ENCODE measurements at regions not wholly inside any gene's neighbourhood (a gene's known extent, or its start where the extent isn't known, plus 50 kb on each side); places are given as distances from the start of the nearest gene placed in this dataset.

DNA sequence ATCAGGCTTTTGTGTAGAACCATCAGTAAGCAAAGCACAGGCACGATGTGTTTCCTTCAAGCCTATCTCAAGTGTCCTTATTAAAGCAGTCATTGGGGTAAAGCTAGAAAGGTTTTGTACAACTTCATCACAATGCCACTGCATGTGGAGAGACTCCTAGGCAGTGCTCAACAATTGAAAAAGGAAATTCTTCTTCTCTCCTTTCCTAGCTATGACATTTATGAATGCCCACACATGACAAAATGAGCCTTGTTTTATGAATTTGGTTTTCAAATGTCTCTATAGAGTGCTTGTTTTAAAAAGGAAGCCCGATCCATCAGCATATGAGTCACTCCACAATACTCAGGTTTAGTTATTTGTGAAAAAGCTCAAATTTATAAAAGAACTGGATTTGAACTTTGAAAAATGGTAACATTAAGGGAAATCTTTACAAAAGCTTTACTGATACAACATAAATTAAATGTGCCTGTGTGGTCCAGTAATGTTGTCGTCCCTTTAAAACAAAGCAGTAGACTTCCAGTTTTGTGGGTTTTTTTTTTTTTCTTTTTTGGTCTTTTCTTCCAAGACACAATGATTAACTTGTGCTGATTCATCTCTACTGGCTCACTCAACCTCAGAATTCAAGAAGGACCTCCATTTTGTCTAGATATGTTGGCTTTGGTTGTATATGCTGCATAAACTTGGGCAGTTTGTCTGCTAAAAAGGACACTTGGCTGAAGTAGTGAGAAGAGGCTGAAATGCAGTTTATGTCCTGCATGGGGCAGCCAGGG, 273.8 kb downstream of the GASK1B start:
- ATAC-seq: no peak
- Mint-ChIP-seq H3K9me3 (peaks cover 0 to 4% (median 0%) of the 10 kb centered on the region in 9 donors), H3K4me3 (no peak overlapping the region), H3K36me3 (no peaks in the 10 kb centered on the region), H3K27me3 (no peaks in the 10 kb centered on the region), H3K27ac (no peak overlapping the region), H3K4me1 (no peaks in the 10 kb centered on the region)
- DNase-seq: no peak
- POLR2A ChIA-PET: no interaction called here

DNA sequence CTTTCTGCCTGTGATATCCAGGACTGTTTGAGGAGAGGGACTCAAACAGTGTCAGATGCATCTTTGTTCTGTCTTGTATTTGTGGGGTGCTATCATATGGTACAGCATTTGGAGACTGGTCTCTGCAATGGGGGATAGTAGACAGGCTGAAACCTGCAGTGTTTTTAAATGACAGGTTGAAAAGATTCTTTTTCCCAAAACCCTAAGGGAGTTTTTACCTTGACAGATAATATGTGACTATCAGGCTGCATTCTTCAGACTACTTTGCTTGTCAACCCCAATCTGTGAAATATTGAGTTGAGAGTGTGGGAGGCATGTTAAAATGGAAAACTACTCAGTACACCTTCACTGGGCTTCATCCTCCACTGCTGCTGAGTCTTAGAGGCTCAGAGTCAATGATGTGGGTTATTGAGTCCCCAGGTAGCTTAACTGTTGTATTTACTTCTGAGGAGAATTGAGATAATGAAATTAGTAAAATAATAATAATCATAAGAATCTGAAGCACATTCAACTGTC, 274.9 kb downstream of the GASK1B start:
- peaks cover 0 to 4% (median 0%) of the 10 kb centered on the region in 9 donors for H3K9me3 Mint-ChIP-seq
- POLR2A ChIA-PET: no interaction called here

DNA sequence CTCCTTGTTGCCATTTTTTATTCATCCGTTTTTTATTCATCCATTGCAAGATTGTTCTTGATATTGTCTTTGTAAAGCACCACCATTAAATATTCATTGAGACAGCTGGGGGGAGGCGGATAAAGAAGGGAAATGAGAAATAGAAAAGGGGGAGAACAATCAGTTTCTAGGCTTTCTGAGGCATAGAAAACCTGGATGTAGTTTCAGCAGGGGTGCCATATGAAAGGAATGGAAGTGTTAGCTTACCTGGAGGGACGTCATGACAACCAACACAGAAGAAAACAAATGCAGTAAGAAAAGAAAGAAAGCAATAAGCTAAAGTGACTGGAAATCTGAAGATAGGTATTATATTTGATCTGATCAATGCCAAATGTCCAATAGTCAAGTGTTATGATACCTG, 276.1 kb downstream of the GASK1B start:
- H3K4me3 Mint-ChIP-seq: no peak overlapping the region
- POLR2A ChIA-PET: no interaction called here
- no peaks in the 10 kb centered on the region for H3K27me3 Mint-ChIP-seq
- no peaks in the 10 kb centered on the region for H3K36me3 Mint-ChIP-seq
- H3K4me1 Mint-ChIP-seq: no peaks in the 10 kb centered on the region
- no peak overlapping the region for H3K27ac Mint-ChIP-seq
- no peak for DNase-seq
- ATAC-seq: no peak
- peaks cover 0 to 4% (median 0%) of the 10 kb centered on the region in 9 donors for H3K9me3 Mint-ChIP-seq

More for the DNA sequence above, 274.9 kb downstream of the GASK1B start:
- ATAC-seq (no peak), DNase-seq (no peak)
- no peaks in the 10 kb centered on the region for H3K27me3 Mint-ChIP-seq
- no peaks in the 10 kb centered on the region for H3K4me1 Mint-ChIP-seq
- H3K4me3 Mint-ChIP-seq: no peak overlapping the region
- no peak overlapping the region for H3K27ac Mint-ChIP-seq
- H3K36me3 Mint-ChIP-seq: no peaks in the 10 kb centered on the region

DNA sequence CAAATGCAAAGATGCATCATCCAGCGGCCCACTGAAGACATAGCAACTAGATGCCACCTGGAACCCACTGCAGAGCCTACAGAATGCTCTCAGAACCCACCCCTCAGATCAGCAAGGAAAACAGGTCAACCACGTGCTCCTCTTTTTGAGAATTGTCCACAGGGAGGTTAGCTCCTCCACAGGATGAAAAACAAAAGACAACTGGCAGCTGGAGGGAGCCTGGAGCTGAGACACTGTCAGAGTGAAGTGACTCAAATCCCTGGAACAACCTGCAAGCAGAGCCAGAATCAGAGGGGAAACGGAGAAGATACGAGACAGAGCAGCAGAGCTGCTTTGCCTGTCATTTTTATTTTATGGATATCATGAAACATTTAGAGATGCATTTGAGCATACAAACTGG, 277.6 kb downstream of the GASK1B start:
- H3K4me1 Mint-ChIP-seq: no peaks in the 10 kb centered on the region
- DNase-seq (no peak), ATAC-seq (no peak)
- H3K27ac Mint-ChIP-seq: no peak overlapping the region
- H3K27me3 Mint-ChIP-seq: no peaks in the 10 kb centered on the region
- no peaks in the 10 kb centered on the region for H3K36me3 Mint-ChIP-seq
- H3K4me3 Mint-ChIP-seq: no peak overlapping the region
- H3K9me3 Mint-ChIP-seq: peaks cover 0 to 3% (median 0%) of the 10 kb centered on the region in 9 donors
- POLR2A ChIA-PET: no interaction called here

DNA sequence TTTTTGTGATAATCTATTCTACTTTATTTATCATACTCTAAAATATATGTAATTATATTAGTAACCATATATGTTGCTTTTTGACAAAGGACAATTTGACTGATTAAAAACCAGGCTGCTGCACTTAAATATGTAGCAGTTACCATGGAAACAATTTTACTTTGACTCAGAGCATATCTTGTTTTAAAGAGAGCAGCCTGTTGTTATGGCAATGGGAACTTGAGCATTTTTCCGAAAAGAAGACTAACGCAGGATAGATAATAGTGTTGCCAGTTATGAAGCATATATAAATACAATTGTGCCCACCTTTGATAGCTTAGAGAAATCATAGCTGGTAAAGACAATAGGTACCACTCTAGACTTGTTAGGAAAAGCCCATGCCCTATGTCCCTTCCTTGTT, 283.0 kb downstream of the GASK1B start:
- Mint-ChIP-seq H3K36me3 (no peaks in the 10 kb centered on the region), H3K27ac (no peak overlapping the region), H3K9me3 (peaks cover 0 to 3% (median 0%) of the 10 kb centered on the region in 9 donors), H3K27me3 (no peaks in the 10 kb centered on the region), H3K4me1 (no peaks in the 10 kb centered on the region), H3K4me3 (no peak overlapping the region)
- DNase-seq (no peak), ATAC-seq (no peak)
- POLR2A ChIA-PET: no interaction called here

DNA sequence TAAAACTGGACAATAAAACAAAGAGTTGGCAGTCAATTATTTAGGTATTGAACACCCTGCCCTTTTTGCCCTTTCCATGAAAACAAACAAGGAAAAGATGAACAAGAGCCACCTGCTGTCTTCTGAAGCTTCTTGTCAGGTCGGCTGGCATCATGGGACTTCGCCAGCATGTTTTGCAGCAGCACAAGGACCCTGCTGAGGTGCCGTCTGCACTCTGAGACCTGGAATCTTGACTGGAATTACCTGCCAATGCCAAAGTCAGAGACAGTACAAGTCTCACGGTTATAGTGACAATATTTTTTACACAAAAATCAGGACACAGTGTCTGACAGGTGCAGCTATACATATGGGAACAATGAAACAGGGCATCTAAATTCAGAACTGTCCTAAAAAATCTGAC, 284.5 kb downstream of the GASK1B start:
- Mint-ChIP-seq H3K36me3 (no peaks in the 10 kb centered on the region), H3K4me3 (no peak overlapping the region), H3K4me1 (no peaks in the 10 kb centered on the region), H3K27ac (no peak overlapping the region), H3K27me3 (no peaks in the 10 kb centered on the region), H3K9me3 (peaks cover 0 to 3% (median 0%) of the 10 kb centered on the region in 9 donors)
- ATAC-seq (no peak), DNase-seq (no peak)
- POLR2A ChIA-PET: no interaction called here

DNA sequence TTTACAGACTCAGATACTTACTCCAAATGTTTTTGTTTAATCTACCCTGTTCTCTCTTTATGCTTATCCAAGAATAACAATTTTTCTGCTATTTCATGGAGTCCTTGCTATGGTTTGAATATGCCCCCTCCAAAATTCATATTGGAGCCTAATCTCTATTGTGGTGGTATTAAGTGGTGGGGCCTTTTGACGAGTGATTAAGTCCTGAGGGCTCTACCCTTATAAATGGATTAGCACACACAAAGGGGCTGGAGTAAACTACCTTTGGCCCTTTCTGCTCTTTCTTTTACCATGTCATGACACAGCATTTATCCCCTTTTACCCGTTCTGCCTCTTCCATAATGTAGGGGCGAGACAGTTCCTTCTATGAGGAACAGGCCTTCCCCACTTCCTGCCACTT, 285.5 kb downstream of the GASK1B start:
- peaks cover 0 to 8% (median 0%) of the 10 kb centered on the region in 9 donors for H3K9me3 Mint-ChIP-seq
- no peak for DNase-seq
- no peaks in the 10 kb centered on the region for H3K4me1 Mint-ChIP-seq
- no peaks in the 10 kb centered on the region for H3K27me3 Mint-ChIP-seq
- POLR2A ChIA-PET: no interaction called here
- ATAC-seq: no peak
- H3K4me3 Mint-ChIP-seq: no peak overlapping the region
- no peaks in the 10 kb centered on the region for H3K36me3 Mint-ChIP-seq
- H3K27ac Mint-ChIP-seq: no peak overlapping the region

DNA sequence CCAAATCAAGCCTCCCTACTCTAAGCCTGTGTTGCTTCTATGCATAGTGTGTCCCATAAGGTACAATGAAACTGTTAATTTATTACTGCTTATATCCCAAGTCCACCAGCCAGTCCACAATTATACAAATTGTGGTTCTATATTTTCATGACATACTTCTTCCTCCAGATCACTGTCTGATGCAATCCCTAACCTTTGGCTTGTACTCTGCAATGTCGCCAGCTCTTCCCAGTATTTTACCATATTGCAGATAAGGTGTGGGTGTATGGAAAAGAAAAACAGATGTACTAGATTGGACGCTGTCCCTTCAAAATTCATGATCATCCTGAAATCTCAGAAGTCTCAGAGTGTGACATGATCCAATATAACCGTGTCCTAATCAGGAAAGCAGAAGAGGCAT, 286.2 kb downstream of the GASK1B start:
- H3K36me3 Mint-ChIP-seq: no peaks in the 10 kb centered on the region
- no peaks in the 10 kb centered on the region for H3K27me3 Mint-ChIP-seq
- H3K4me3 Mint-ChIP-seq: no peak overlapping the region
- H3K4me1 Mint-ChIP-seq: no peaks in the 10 kb centered on the region
- DNase-seq (no peak), ATAC-seq (no peak)
- H3K9me3 Mint-ChIP-seq: peaks cover 0 to 11% (median 0%) of the 10 kb centered on the region in 9 donors
- POLR2A ChIA-PET: no interaction called here
- H3K27ac Mint-ChIP-seq: no peak overlapping the region

DNA sequence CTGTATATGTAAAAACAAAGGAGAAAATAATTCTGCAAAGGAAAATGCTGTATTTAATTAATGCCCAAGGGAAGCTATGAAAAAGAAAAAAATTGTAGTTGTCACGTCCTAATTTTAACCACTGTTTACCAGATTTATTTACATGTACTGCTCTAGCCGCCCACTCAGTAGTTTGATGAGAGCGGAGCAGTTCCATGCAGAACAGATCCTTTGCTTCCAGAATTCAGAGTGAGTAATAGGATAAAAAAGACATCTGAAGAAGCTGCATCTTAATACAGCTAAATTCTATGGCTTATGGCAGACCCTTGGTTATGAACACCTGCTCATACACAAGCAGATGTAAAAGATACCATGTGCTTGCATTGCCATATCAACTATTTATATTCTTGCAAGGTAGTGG, 287.0 kb downstream of the GASK1B start:
- POLR2A ChIA-PET: no interaction called here
- Mint-ChIP-seq H3K4me1 (no peaks in the 10 kb centered on the region), H3K27ac (no peak overlapping the region), H3K9me3 (peaks cover 0 to 18% (median 0%) of the 10 kb centered on the region in 9 donors), H3K4me3 (no peak overlapping the region), H3K36me3 (no peaks in the 10 kb centered on the region), H3K27me3 (no peaks in the 10 kb centered on the region)
- DNase-seq: no peak
- ATAC-seq: no peak

DNA sequence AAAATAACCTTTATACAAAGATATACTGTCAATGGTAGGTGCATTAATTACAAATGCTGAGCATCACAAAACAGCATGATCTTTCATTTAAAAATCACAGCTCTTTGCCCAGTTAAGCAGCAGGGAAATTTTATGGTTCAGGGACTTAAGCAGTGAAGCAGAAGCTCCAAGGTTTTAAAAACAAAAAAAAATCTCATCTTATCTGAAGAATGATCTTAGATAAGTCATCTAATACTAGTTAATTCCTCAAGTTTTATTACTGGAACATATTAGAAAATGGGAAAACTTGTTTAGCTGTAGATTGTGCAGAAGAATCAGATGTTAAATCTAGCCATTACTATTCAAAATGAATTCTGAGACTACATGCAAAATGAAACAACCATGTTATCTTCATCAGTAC, 289.9 kb downstream of the GASK1B start:
- Mint-ChIP-seq H3K9me3 (peaks cover 0 to 18% (median 2%) of the 10 kb centered on the region in 9 donors), H3K4me1 (no peaks in the 10 kb centered on the region), H3K27me3 (no peaks in the 10 kb centered on the region), H3K27ac (no peak overlapping the region), H3K4me3 (no peak overlapping the region), H3K36me3 (no peaks in the 10 kb centered on the region)
- POLR2A ChIA-PET: no interaction called here
- ATAC-seq (no peak), DNase-seq (no peak)

DNA sequence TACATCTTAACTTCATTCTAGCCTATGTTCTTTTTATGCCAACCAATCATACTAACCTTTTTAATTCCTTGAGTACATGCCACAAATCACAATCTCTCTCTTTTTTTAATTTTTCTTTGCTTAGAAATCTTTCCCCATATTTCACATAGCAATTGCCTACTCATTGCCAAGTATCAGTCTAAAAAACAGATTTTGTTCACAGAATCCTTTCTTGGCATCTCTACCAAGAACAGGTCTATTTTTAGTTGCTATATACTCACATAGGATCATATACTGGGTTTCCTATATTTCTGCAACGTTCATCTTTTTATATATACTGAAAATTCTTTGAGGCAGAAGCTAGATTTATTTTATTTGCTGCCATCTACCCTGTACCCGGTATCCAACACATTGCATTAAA, 292.1 kb downstream of the GASK1B start:
- POLR2A ChIA-PET: no interaction called here
- ATAC-seq (no peak), DNase-seq (no peak)
- Mint-ChIP-seq H3K9me3 (peaks cover 0 to 18% (median 4%) of the 10 kb centered on the region in 9 donors), H3K4me1 (no peaks in the 10 kb centered on the region), H3K27ac (no peak overlapping the region), H3K36me3 (no peaks in the 10 kb centered on the region), H3K4me3 (no peak overlapping the region), H3K27me3 (no peaks in the 10 kb centered on the region)

DNA sequence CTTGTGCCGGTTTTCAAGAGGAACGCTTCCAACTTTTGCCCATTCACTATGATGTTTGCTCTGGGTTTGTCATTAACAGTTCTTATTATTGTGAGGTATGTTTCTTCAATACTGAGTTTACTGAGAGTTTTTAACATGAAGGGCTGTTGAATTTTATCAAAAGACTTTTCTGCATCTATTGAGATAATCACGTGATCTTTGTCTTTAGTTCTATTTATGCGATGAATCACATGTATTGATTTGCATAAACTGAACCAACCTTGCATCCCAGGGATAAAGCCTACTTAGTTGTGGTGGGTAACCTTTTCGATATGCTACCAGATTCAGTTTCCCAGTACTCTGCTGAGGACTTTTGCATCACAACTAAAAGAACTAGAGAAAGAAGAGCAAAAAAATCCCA, 318.0 kb downstream of the GASK1B start:
- DNase-seq (no peak), ATAC-seq (no peak)
- Mint-ChIP-seq H3K9me3 (peaks cover 2 to 16% (median 10%) of the 10 kb centered on the region in 9 donors), H3K27ac (no peak overlapping the region), H3K27me3 (no peaks in the 10 kb centered on the region), H3K4me3 (no peak overlapping the region), H3K4me1 (no peaks in the 10 kb centered on the region), H3K36me3 (no peaks in the 10 kb centered on the region)
- POLR2A ChIA-PET: no interaction called here

DNA sequence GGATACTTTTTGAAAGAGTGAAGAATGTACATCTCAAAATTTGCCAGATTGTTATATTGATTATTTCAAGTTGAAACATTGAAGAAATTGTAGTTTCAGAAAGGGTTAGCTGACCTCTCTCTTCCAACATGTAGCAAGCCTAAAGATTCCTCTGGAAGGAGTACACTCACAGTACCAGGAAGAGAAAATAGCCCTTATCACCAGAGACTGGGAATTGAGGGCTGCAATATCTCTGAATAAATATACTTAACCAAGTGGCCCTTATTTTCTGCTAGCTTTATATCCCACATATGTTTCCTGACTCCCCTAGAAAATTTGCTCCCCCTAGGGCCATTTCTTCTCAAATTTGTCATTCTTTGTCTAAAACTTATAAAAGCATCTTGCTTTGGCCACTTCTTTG, 332.2 kb downstream of the GASK1B start:
- H3K36me3 Mint-ChIP-seq: no peaks in the 10 kb centered on the region
- ATAC-seq (no peak), DNase-seq (no peak)
- no peak overlapping the region for H3K4me3 Mint-ChIP-seq
- H3K27me3 Mint-ChIP-seq: no peaks in the 10 kb centered on the region
- POLR2A ChIA-PET: no interaction called here
- peaks cover 0 to 2% (median 0%) of the 10 kb centered on the region in 9 donors for H3K9me3 Mint-ChIP-seq
- no peaks in the 10 kb centered on the region for H3K4me1 Mint-ChIP-seq
- H3K27ac Mint-ChIP-seq: no peak overlapping the region

DNA sequence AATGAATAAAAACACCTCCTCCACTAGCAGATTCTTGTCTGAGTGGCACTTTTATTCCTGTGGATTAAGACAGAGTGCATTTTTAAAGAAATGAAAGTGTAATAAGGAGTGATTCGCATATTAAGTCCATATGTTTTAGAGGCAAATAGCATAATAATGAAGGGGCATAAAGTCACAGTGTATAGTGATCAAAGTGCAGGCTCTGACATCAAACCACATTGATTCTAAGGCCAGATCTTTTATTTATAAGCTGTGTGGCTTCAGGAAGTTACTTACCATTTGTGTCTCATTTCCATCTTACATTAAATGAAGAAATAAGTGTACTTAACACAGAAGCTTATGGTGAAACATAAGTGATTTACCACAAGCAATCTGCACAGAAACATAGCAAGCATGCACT, 332.8 kb downstream of the GASK1B start:
- no peaks in the 10 kb centered on the region for H3K9me3 Mint-ChIP-seq
- no peak overlapping the region for H3K27ac Mint-ChIP-seq
- POLR2A ChIA-PET: no interaction called here
- H3K4me3 Mint-ChIP-seq: no peak overlapping the region
- H3K4me1 Mint-ChIP-seq: no peaks in the 10 kb centered on the region
- ATAC-seq (no peak), DNase-seq (no peak)
- no peaks in the 10 kb centered on the region for H3K27me3 Mint-ChIP-seq
- no peaks in the 10 kb centered on the region for H3K36me3 Mint-ChIP-seq
